Caco-2 (cell line): ENCODE measurements at regions not wholly inside any gene's neighbourhood (a gene's known extent, or its start where the extent isn't known, plus 50 kb on each side); places are given as distances from the start of the nearest gene placed in this dataset.
"Not testable (repeated sequence)": the region's sequence is repeated elsewhere in the genome, so short reads cannot be mapped to it uniquely, and the experiment has no call there.

Experiments
- BruUV-seq: library from RNA; stranded (reverse); fragments of 400-500 nt; replicated peaks from 2 replicates; lab custom pipeline; 2021; lab: Mats Ljungman, UMichigan
- CTCF ChIA-PET: fragments of 300-600 bp; sonication (Branson Sonifier 250); formaldehyde crosslinking; loops from one replicate; lab custom pipeline; 2022; ENCODE audit warnings: antibody characterized with exemption; lab: Charles Lee
- POLR2A ChIA-PET: fragments of 300-600 bp; sonication (Branson Sonifier 250); formaldehyde crosslinking; loops from one replicate; lab custom pipeline; 2022; ENCODE audit warnings: antibody characterized with exemption; lab: Charles Lee
- DNase-seq, 2 experiments: peaks; one replicate each; pipeline versions ENCODE4 v3.0.0 to v3.0.0-alpha.2; 2020 to 2022
- H3K27me3 ChIP-seq: replicated peaks from 2 replicates; pipeline ENCODE4 v1.6.0; 2011; ENCODE audit warnings: low read length; ENCODE audit not compliant: control insufficient read depth, insufficient read depth
- H3K36me3 ChIP-seq: 2 replicates; pipeline ENCODE4 v1.5.1; 2011; ENCODE audit warnings: low read length; ENCODE audit not compliant: control insufficient read depth, insufficient read depth
- H3K4me1 ChIP-seq: fragments of 250-450 bp; sonication (Bioruptor Pico); 2 replicates; pipeline ENCODE4 v1.5.1; 2020; ENCODE audit warnings: mild to moderate bottlenecking
- H3K4me3 ChIP-seq: 2 replicates; pipeline ENCODE4 v1.5.1; 2011; ENCODE audit warnings: low read depth, mild to moderate bottlenecking, control low read depth, low read length
- H3K9me3 ChIP-seq: fragments of 250-450 bp; sonication (Bioruptor Pico); 2 replicates; pipeline ENCODE4 v1.5.1; 2020; ENCODE audit warnings: mild to moderate bottlenecking, moderate library complexity
- H3K27ac Mint-ChIP-seq: one replicate; pipeline ENCODE4 v1.8.0; 2022; ENCODE audit warnings: mixed read lengths; ENCODE audit not compliant: unreplicated experiment
- H3K27me3 Mint-ChIP-seq: one replicate; pipeline ENCODE4 v1.8.0; 2022; ENCODE audit warnings: mixed read lengths; ENCODE audit not compliant: insufficient read depth, unreplicated experiment
- H3K36me3 Mint-ChIP-seq: one replicate; pipeline ENCODE4 v1.8.0; 2022; ENCODE audit warnings: mild to moderate bottlenecking, mixed read lengths; ENCODE audit not compliant: insufficient read depth, unreplicated experiment
- H3K4me1 Mint-ChIP-seq: one replicate; pipeline ENCODE4 v1.8.0; 2022; ENCODE audit warnings: low read depth, mixed read lengths; ENCODE audit not compliant: unreplicated experiment
- H3K4me3 Mint-ChIP-seq: one replicate; pipeline ENCODE4 v1.8.0; 2022; ENCODE audit warnings: mild to moderate bottlenecking, moderate library complexity, mixed read lengths; ENCODE audit not compliant: unreplicated experiment
- H3K9me3 Mint-ChIP-seq: one replicate; pipeline ENCODE4 v1.8.0; 2022; ENCODE audit warnings: mixed read lengths; ENCODE audit not compliant: unreplicated experiment
- intact Hi-C: fragments of 100-400 bp; cut with micrococcal nuclease; formaldehyde crosslinking; loops from one replicate; pipeline ENCODE4 v1.10.0; 2022; ENCODE audit not compliant: unreplicated experiment
- TF ChIP-seq, protein P1 (sequence below), 2 experiments: fragments of 200-600 bp in 1 of 2; IDR thresholded peaks; 1 replicate in 1 of 2; 2 replicates in 1 of 2; pipeline versions ENCODE4 v1.5.1 to v1.8.0; 2011 to 2022; ENCODE audit warnings: antibody characterized with exemption in 1 of 2, control low read depth in 1 of 2, inconsistent platforms in 1 of 2, low read depth in 1 of 2, low read length in 1 of 2, mild to moderate bottlenecking in 1 of 2, moderate library complexity in 1 of 2; ENCODE audit not compliant: insufficient read depth in 1 of 2, severe bottlenecking in 1 of 2, unreplicated experiment in 1 of 2

DNA sequence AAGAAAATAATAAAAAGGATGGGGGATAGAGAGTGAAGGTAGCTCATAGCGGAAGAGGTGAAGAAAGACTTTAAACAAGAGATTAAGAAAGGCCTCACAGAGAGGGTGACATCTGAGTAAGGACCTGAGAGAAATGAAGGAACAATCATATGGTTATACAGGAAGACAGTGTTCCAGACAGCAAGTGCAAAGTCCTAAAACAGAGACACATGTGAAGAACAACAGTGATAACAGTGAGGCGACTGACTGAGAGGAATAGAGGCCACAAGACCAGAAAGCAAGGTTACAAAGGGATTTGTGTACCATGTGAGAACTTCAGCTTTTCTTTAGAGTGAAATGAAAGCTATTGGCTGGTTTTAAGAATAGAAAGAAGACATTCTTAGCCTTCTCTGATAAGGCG, 141.6 kb upstream of the PALMD start:
- H3K36me3 ChIP-seq: no peaks in the 10 kb centered on the region
- H3K4me3 Mint-ChIP-seq: no peak overlapping the region
- no peaks in the 10 kb centered on the region for H3K9me3 Mint-ChIP-seq
- H3K4me3 ChIP-seq: no peak overlapping the region
- POLR2A ChIA-PET: no interaction called here
- no TSS peak for BruUV-seq
- H3K9me3 ChIP-seq: no peaks in the 10 kb centered on the region
- no peak for DNase-seq
- no peaks in the 10 kb centered on the region for H3K36me3 Mint-ChIP-seq
- H3K4me1 ChIP-seq: no peaks in the 10 kb centered on the region
- H3K27me3 Mint-ChIP-seq: no peaks in the 10 kb centered on the region
- H3K27me3 ChIP-seq: no peaks in the 10 kb centered on the region
- TF ChIP-seq, protein P1, sequence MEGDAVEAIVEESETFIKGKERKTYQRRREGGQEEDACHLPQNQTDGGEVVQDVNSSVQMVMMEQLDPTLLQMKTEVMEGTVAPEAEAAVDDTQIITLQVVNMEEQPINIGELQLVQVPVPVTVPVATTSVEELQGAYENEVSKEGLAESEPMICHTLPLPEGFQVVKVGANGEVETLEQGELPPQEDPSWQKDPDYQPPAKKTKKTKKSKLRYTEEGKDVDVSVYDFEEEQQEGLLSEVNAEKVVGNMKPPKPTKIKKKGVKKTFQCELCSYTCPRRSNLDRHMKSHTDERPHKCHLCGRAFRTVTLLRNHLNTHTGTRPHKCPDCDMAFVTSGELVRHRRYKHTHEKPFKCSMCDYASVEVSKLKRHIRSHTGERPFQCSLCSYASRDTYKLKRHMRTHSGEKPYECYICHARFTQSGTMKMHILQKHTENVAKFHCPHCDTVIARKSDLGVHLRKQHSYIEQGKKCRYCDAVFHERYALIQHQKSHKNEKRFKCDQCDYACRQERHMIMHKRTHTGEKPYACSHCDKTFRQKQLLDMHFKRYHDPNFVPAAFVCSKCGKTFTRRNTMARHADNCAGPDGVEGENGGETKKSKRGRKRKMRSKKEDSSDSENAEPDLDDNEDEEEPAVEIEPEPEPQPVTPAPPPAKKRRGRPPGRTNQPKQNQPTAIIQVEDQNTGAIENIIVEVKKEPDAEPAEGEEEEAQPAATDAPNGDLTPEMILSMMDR (IDR thresholded peaks at IDR 0.05; ENCODE audit: insufficient read depth in 1 of 2, low read depth in 1 of 2, low read length in 1 of 2, severe bottlenecking in 1 of 2, unreplicated experiment in 1 of 2): no peak
- intact Hi-C loops: no loop called here
- no peak overlapping the region for H3K27ac Mint-ChIP-seq
- CTCF ChIA-PET: no interaction called here
- H3K4me1 Mint-ChIP-seq: peaks cover 12% of the 10 kb centered on the region

DNA sequence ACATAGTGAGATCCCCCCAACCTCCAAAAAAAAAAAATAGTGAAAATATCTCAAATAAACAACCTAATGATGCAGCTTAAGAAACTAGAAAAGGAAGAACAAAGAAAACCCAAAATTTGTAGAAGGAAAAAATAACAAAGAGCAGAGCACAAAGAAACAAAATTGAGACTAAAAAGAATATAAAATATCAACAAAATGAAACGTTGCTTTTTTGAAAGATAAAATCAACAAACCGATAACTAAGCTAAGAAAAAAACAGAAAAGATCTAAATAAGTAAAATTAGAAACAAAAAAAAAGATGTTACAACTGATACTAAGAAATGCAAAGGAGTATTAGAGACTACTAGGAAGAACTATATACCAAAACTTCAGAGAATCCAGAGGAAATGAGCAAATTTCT, 139.3 kb upstream of the PALMD start:
- ChIA-PET CTCF (no interaction called here), POLR2A (no interaction called here)
- Mint-ChIP-seq H3K27ac (no peak overlapping the region), H3K27me3 (no peaks in the 10 kb centered on the region), H3K9me3 (peaks cover 13% of the 10 kb centered on the region), H3K4me1 (peaks cover 12% of the 10 kb centered on the region), H3K4me3 (no peak overlapping the region), H3K36me3 (no peaks in the 10 kb centered on the region)
- H3K4me1 ChIP-seq: no peaks in the 10 kb centered on the region
- intact Hi-C loops: no loop called here
- TF ChIP-seq, protein P1 (IDR thresholded peaks at IDR 0.05; ENCODE audit: insufficient read depth in 1 of 2, low read depth in 1 of 2, low read length in 1 of 2, severe bottlenecking in 1 of 2, unreplicated experiment in 1 of 2): no peak
- no peaks in the 10 kb centered on the region for H3K9me3 ChIP-seq
- BruUV-seq: no TSS peak
- no peak overlapping the region for H3K4me3 ChIP-seq
- H3K36me3 ChIP-seq: no peaks in the 10 kb centered on the region
- no peak for DNase-seq
- H3K27me3 ChIP-seq: no peaks in the 10 kb centered on the region

DNA sequence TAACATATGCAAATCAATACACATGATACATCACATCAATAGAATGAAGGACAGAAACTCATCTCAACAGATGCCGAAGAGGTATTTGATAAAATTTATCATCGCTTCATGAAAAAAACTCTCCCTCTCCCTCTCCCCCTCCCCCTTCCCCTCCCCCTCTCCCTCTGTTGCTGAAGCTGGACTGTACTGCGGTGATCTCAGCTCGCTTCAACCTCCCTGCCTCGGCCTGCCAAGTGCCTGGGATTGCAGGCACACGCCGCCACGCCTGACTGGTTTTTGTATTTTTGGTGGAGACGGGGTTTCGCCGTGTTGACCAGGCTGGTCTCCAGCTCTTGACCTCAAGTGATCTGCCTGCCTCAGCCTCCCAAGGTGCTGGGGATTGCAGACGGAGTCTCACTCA, 138.5 kb upstream of the PALMD start:
- H3K4me3 Mint-ChIP-seq, H3K27ac Mint-ChIP-seq, POLR2A ChIA-PET, H3K36me3 Mint-ChIP-seq, H3K4me1 ChIP-seq, intact Hi-C loops, H3K9me3 ChIP-seq, H3K27me3 ChIP-seq, CTCF ChIA-PET, H3K27me3 Mint-ChIP-seq, BruUV-seq, DNase-seq, H3K4me3 ChIP-seq, H3K36me3 ChIP-seq: not testable (repeated sequence)
- Mint-ChIP-seq H3K4me1 (peaks cover 12% of the 10 kb centered on the region), H3K9me3 (peaks cover 13% of the 10 kb centered on the region)
